Astrocyte (in vitro differentiated cells and primary cell): ENCODE measurements at regions not wholly inside any gene's neighbourhood (a gene's known extent, or its start where the extent isn't known, plus 50 kb on each side); places are given as distances from the start of the nearest gene placed in this dataset.

ENCODE experiments used
- CTCF ChIP-seq: IDR thresholded peaks from 2 replicates; pipeline ENCODE4 v1.5.1; 2011; ENCODE audit warnings: low read depth, mild to moderate bottlenecking, inconsistent platforms, low read length, moderate library complexity; ENCODE audit not compliant: insufficient read depth
- EZH2 ChIP-seq: IDR thresholded peaks from 2 replicates; pipeline ENCODE4 v1.6.1; 2012; ENCODE audit warnings: mild to moderate bottlenecking, low read length, inconsistent platforms; ENCODE audit not compliant: insufficient read depth

- TF ChIP-seq EZH2 = no peak
- TF ChIP-seq CTCF = no peak
These were observed 570.0 kb downstream of the TBC1D32 start for GRCh38 chr6:120764312-120764711.
